GM19372 (cell line): ENCODE measurements at regions not wholly inside any gene's neighbourhood (a gene's known extent, or its start where the extent isn't known, plus 50 kb on each side); places are given as distances from the start of the nearest gene placed in this dataset.

Experiments
- ATAC-seq: cut with Tn5 transposase; IDR thresholded peaks from one replicate; pipeline ENCODE4 v1.9.1; 2021; ENCODE audit warnings: mild to moderate bottlenecking, low read depth, moderate library complexity; ENCODE audit not compliant: unreplicated experiment

GRCh38 chr16:80148826-80149225 is 392.0 kb upstream of the DYNLRB2 start:
- ATAC-seq: no peak

GRCh38 chr16:80147026-80147655 is 393.7 kb upstream of the DYNLRB2 start:
- ATAC-seq: no peak

GRCh38 chr16:80144191-80144590 is 396.6 kb upstream of the DYNLRB2 start:
- peak; percentile 98 for ATAC-seq

- ATAC-seq: no peak
These were observed 397.9 kb upstream of the DYNLRB2 start for GRCh38 chr16:80142940-80143339.

- no peak for ATAC-seq
These were observed 398.5 kb upstream of the DYNLRB2 start for GRCh38 chr16:80142281-80142680.

GRCh38 chr16:80129791-80130190 is 411.0 kb upstream of the DYNLRB2 start:
- no peak for ATAC-seq

GRCh38 chr16:80125677-80126076 is 415.1 kb upstream of the DYNLRB2 start:
- no peak for ATAC-seq

GRCh38 chr16:80123189-80123588 is 417.6 kb upstream of the DYNLRB2 start:
- ATAC-seq: no peak

- no peak for ATAC-seq
These were observed 418.7 kb upstream of the DYNLRB2 start for GRCh38 chr16:80122115-80122514.

- ATAC-seq: no peak
These were observed 419.3 kb upstream of the DYNLRB2 start for GRCh38 chr16:80121522-80121909.

GRCh38 chr16:80120899-80121521 is 419.8 kb upstream of the DYNLRB2 start:
- ATAC-seq: no peak

- ATAC-seq: no peak
These were observed 423.1 kb upstream of the DYNLRB2 start for GRCh38 chr16:80117556-80118130.

- no peak for ATAC-seq
These were observed 424.1 kb upstream of the DYNLRB2 start for GRCh38 chr16:80116711-80117110.

- no peak for ATAC-seq
These were observed 426.1 kb upstream of the DYNLRB2 start for GRCh38 chr16:80114699-80115098.

GRCh38 chr16:80113873-80114574 is 426.8 kb upstream of the DYNLRB2 start:
- ATAC-seq: no peak

- ATAC-seq: no peak
These were observed 431.2 kb upstream of the DYNLRB2 start for GRCh38 chr16:80109581-80109980.

GRCh38 chr16:80107900-80108299 is 432.9 kb upstream of the DYNLRB2 start:
- ATAC-seq: no peak

- ATAC-seq: no peak
These were observed 435.0 kb upstream of the DYNLRB2 start for GRCh38 chr16:80105751-80106150.

GRCh38 chr16:80105160-80105559 is 435.6 kb upstream of the DYNLRB2 start:
- no peak for ATAC-seq

- no peak for ATAC-seq
These were observed 436.4 kb upstream of the DYNLRB2 start for GRCh38 chr16:80104401-80104800.

- ATAC-seq: no peak
These were observed 437.3 kb upstream of the DYNLRB2 start for GRCh38 chr16:80103463-80103862.
